K562 (cell line): ENCODE measurements at regions not wholly inside any gene's neighbourhood (a gene's known extent, or its start where the extent isn't known, plus 50 kb on each side); places are given as distances from the start of the nearest gene placed in this dataset.

ENCODE experiments used
- ATAC-seq: fragments of 200-7000 bp; cut with Tn5 transposase; 3 replicates; pipeline ENCODE4 v1.9.1; 2020; ENCODE audit warnings: moderate library complexity
- BruUV-seq: library from RNA; stranded (reverse); fragments of 400-500 nt; replicated peaks from 2 replicates; lab custom pipeline; 2021; lab: Mats Ljungman, UMichigan
- CTCF ChIA-PET: fragments of 300-600 bp; formaldehyde crosslinking; extraction: SDS; loops from one replicate; lab custom pipeline; 2021; ENCODE audit warnings: low intra/inter-chr PET ratio; lab: Yijun Ruan, JAX
- POLR2A ChIA-PET: fragments of 300-600, 350-650 bp; sonication (Branson Sonifier 250); formaldehyde crosslinking; extraction: SDS; loops from one replicate; lab custom pipeline; 2021; ENCODE audit warnings: antibody characterized with exemption, inconsistent platforms; lab: Yijun Ruan, JAX
- DNase-seq, 4 experiments: peaks; one replicate each; pipeline versions ENCODE4 v3.0.0 to v3.0.0-alpha.2; 2011 to 2018; ENCODE audit warnings: low spot score in 3 of 4, mixed read lengths in 3 of 4; ENCODE audit errors: extremely low read depth in 1 of 4
- FAIRE-seq: peaks from 2 replicates; lab custom pipeline; 2011; peaks lifted over from hg19 to GRCh38; lab: Jason Lieb, UNC
- H2AFZ ChIP-seq: 2 replicates; pipeline ENCODE4 v1.6.0; 2011; ENCODE audit warnings: low read depth, low read length, control low read depth, inconsistent platforms
- H3K27ac ChIP-seq: fragments of 200-600 bp; 3 replicates; pipeline ENCODE4 v1.8.0; 2011; ENCODE audit warnings: low read depth, mild to moderate bottlenecking, control low read depth, inconsistent platforms, low read length, moderate library complexity, mixed read lengths; ENCODE audit errors: extremely low read depth
- H3K27me3 ChIP-seq, 2 experiments: fragments of 300-600 bp in 1 of 2; 2 replicates in 1 of 2; 3 replicates in 1 of 2; pipeline versions ENCODE4 v1.6.0 to v1.8.0; 2011; ENCODE audit warnings: inconsistent platforms in 2 of 2, low read length in 2 of 2, mild to moderate bottlenecking in 1 of 2, mixed read lengths in 1 of 2, moderate library complexity in 1 of 2; ENCODE audit not compliant: control insufficient read depth in 2 of 2, insufficient read depth in 2 of 2
- H3K36me3 ChIP-seq: fragments of 300-600 bp; 3 replicates; pipeline ENCODE4 v1.8.0; 2011; ENCODE audit warnings: mild to moderate bottlenecking, low read length, inconsistent platforms; ENCODE audit not compliant: control insufficient read depth, insufficient read depth
- H3K4me1 ChIP-seq, 2 experiments: fragments of 200-600 bp in 1 of 2; replicated peaks in 1 of 2; 2 replicates in 1 of 2; 3 replicates in 1 of 2; pipeline versions ENCODE4 v1.5.1 to v1.8.0; 2011; ENCODE audit warnings: inconsistent platforms in 2 of 2, low read length in 2 of 2, mild to moderate bottlenecking in 1 of 2, mixed read lengths in 1 of 2, moderate library complexity in 1 of 2; ENCODE audit not compliant: control insufficient read depth in 2 of 2, insufficient read depth in 2 of 2
- H3K4me2 ChIP-seq: 2 replicates; pipeline ENCODE4 v1.6.1; 2011; ENCODE audit warnings: low read length, control low read depth, inconsistent platforms, mixed read lengths; ENCODE audit not compliant: insufficient read depth
- H3K4me3 ChIP-seq: fragments of 200-600 bp; sonication (generic), shearing (Covaris generic); 2 replicates; pipeline ENCODE4 v1.5.1; 2016; ENCODE audit warnings: control low read depth, inconsistent platforms
- H3K79me2 ChIP-seq: fragments of 200-600 bp; 3 replicates; pipeline ENCODE4 v1.8.0; 2011; ENCODE audit warnings: low read length, inconsistent platforms; ENCODE audit not compliant: control insufficient read depth, insufficient read depth
- H3K9ac ChIP-seq, 2 experiments: 2 replicates each; pipeline versions ENCODE4 v1.6.0 to v1.6.1; 2011; ENCODE audit warnings: low read depth in 2 of 2, low read length in 2 of 2, control low read depth in 1 of 2, inconsistent platforms in 1 of 2, mild to moderate bottlenecking in 1 of 2, mixed read lengths in 1 of 2; ENCODE audit not compliant: insufficient read depth in 1 of 2
- H3K9me1 ChIP-seq: one replicate; pipeline ENCODE4 v1.6.0; 2011; ENCODE audit warnings: inconsistent platforms, mild to moderate bottlenecking, low read length, moderate library complexity; ENCODE audit not compliant: control insufficient read depth, insufficient read depth
- H3K9me3 ChIP-seq: replicated peaks from 2 replicates; pipeline ENCODE4 v1.5.1; 2011; ENCODE audit warnings: low read depth, low read length, inconsistent platforms; ENCODE audit not compliant: control insufficient read depth, insufficient read depth
- H4K20me1 ChIP-seq: replicated peaks from 2 replicates; pipeline ENCODE4 v1.6.1; 2011; ENCODE audit warnings: low read length, inconsistent platforms, mixed read lengths; ENCODE audit not compliant: control insufficient read depth, insufficient read depth
- EWSR1 ChIP-seq: fragments of 450-650 bp; IDR thresholded peaks from 2 replicates; pipeline ENCODE4 v1.6.1; 2018; ENCODE audit warnings: borderline replicate concordance, mild to moderate bottlenecking, low read depth, moderate library complexity; ENCODE audit not compliant: partially characterized antibody
- HINFP ChIP-seq: fragments of 450-650 bp; conservative IDR thresholded peaks from 2 replicates; pipeline ENCODE4 v1.6.1; 2016; ENCODE audit warnings: missing genetic modification characterization, low read depth, mild to moderate bottlenecking, control low read depth, missing compliant biosample characterization
- HNRNPUL1 ChIP-seq: fragments of 200-400 bp; formaldehyde crosslinking; IDR thresholded peaks from 2 replicates; pipeline ENCODE4 v1.6.1; 2017; ENCODE audit warnings: low read length
- RBFOX2 ChIP-seq: fragments of 200-400 bp; formaldehyde crosslinking; IDR thresholded peaks from 2 replicates; pipeline ENCODE4 v1.6.1; 2017; ENCODE audit warnings: low read depth, mild to moderate bottlenecking, low read length, moderate library complexity
- RNF2 ChIP-seq: sonication (generic); IDR thresholded peaks from 2 replicates; pipeline ENCODE4 v1.6.1; 2016
- SAFB2 ChIP-seq: fragments of 200-400 bp; formaldehyde crosslinking; IDR thresholded peaks from 2 replicates; pipeline ENCODE4 v1.6.1; 2018; ENCODE audit warnings: borderline replicate concordance, low read length, low read depth, moderate library complexity; ENCODE audit not compliant: severe bottlenecking
- SREBF1 ChIP-seq: fragments of 150-350 bp; IDR thresholded peaks from 2 replicates; pipeline ENCODE4 v1.6.1; 2014; ENCODE audit warnings: antibody characterized with exemption, low read depth, low read length, borderline replicate concordance
- SREBF2 ChIP-seq: sonication (generic); formaldehyde crosslinking; IDR thresholded peaks from 2 replicates; pipeline ENCODE4 v1.4.0; 2020; ENCODE audit warnings: mild to moderate bottlenecking, missing genetic modification reagents
- STAT6 ChIP-seq: sonication (generic); formaldehyde crosslinking; IDR thresholded peaks from 2 replicates; pipeline ENCODE4 v1.8.1; 2023; ENCODE audit warnings: mild to moderate bottlenecking, missing genetic modification reagents
- ZKSCAN8 ChIP-seq: fragments of 200-800 bp; sonication (Bioruptor generic); IDR thresholded peaks from 2 replicates; pipeline ENCODE4 v1.6.1; 2016; ENCODE audit warnings: missing genetic modification characterization, missing compliant biosample characterization
- ZNF124 ChIP-seq: sonication (generic); formaldehyde crosslinking; IDR thresholded peaks from 2 replicates; pipeline ENCODE4 v1.8.1; 2022; ENCODE audit warnings: missing genetic modification reagents
- WGBS: fragments of 100-300 bp; shearing (Covaris generic); methylation state at CpG from one replicate; pipeline ENCODE4 v1.1.6; 2016; ENCODE audit warnings: low coverage, mixed read lengths; ENCODE audit not compliant: insufficient coverage; ENCODE audit errors: missing lambda C conversion rate; 5-methylcytosine and 5-hydroxymethylcytosine counted together
- in situ Hi-C: fragments of 300-500 bp; cut with MboI; formaldehyde crosslinking; loops from 4 replicates; pipeline ENCODE4 v1.15.0; 2018; ENCODE audit warnings: inconsistent platforms, mixed read lengths
- intact Hi-C: fragments of 100-400 bp; cut with micrococcal nuclease; formaldehyde crosslinking; loops from 2 replicates; pipeline ENCODE4 v1.14.2; 2022

- no peak overlapping the region for H2AFZ ChIP-seq
- CTCF ChIA-PET = no interaction called here
- H3K79me2 ChIP-seq = no peaks in the 10 kb centered on the region
- H3K4me1 ChIP-seq = no peaks in the 10 kb centered on the region
- in situ Hi-C loops (no loop called here), intact Hi-C loops (no loop called here)
- no peaks in the 10 kb centered on the region for H4K20me1 ChIP-seq
- DNase-seq (no peak), ATAC-seq (no peak), FAIRE-seq (no peak)
- POLR2A ChIA-PET = no interaction called here
- TF ChIP-seq HINFP (tag) = no peak
- TF ChIP-seq ZKSCAN8 (CRISPR knock-in tag) = no peak
- no peak for TF ChIP-seq RBFOX2
- no peak for TF ChIP-seq SREBF2 (CRISPR knock-in tag)
- TF ChIP-seq RNF2 = no peak
- no peak for TF ChIP-seq STAT6 (CRISPR knock-in tag)
- no peak for TF ChIP-seq ZNF124
- no peak for TF ChIP-seq SREBF1
- no peak for TF ChIP-seq SAFB2
- TF ChIP-seq EWSR1 = no peak
- TF ChIP-seq HNRNPUL1 = no peak
- peaks cover 17 to 21% of the 10 kb centered on the region in 2 experiments; a peak in 4 of 5 replicates for H3K27me3 ChIP-seq
- no peak overlapping the region for H3K27ac ChIP-seq
- no peaks in the 10 kb centered on the region for H3K36me3 ChIP-seq
- H3K9ac ChIP-seq = no peak overlapping the region
- H3K9me3 ChIP-seq = no peaks in the 10 kb centered on the region
- BruUV-seq = no TSS peak
- H3K4me3 ChIP-seq = no peak overlapping the region
- H3K4me2 ChIP-seq = no peak overlapping the region
- no peaks in the 10 kb centered on the region for H3K9me1 ChIP-seq
- 1% methylated on average over 5 of the region's 5 CpGs for WGBS
Measured at GRCh38 chr21:35632711-35633110, 427.6 kb downstream of the SETD4 start.
